SJCRH30 (cell line): ENCODE measurements at regions not wholly inside any gene's neighbourhood (a gene's known extent, or its start where the extent isn't known, plus 50 kb on each side); places are given as distances from the start of the nearest gene placed in this dataset.

Source experiments
- DNase-seq, 2 experiments: peaks; one replicate each; pipeline ENCODE4 v3.0.0-alpha.2; 2015 to 2020
- H3K27ac ChIP-seq: fragments of 250-450 bp; sonication (Bioruptor Pico); 2 replicates; pipeline ENCODE4 v1.5.1; 2020; ENCODE audit warnings: mild to moderate bottlenecking, moderate library complexity
- H3K27me3 ChIP-seq: fragments of 250-450 bp; sonication (Bioruptor Pico); 2 replicates; pipeline ENCODE4 v1.5.1; 2020; ENCODE audit warnings: mild to moderate bottlenecking, moderate library complexity
- H3K36me3 ChIP-seq: fragments of 250-450 bp; sonication (Bioruptor Pico); 2 replicates; pipeline ENCODE4 v1.5.1; 2020; ENCODE audit warnings: mild to moderate bottlenecking, moderate library complexity
- H3K4me1 ChIP-seq: fragments of 250-450 bp; sonication (Bioruptor Pico); 2 replicates; pipeline ENCODE4 v1.5.1; 2020; ENCODE audit warnings: mild to moderate bottlenecking, moderate library complexity
- H3K4me3 ChIP-seq: fragments of 250-450 bp; sonication (Bioruptor Pico); 2 replicates; pipeline ENCODE4 v1.5.1; 2020; ENCODE audit warnings: mild to moderate bottlenecking, moderate library complexity
- H3K9me3 ChIP-seq: fragments of 250-450 bp; sonication (Bioruptor Pico); replicated peaks from 2 replicates; pipeline ENCODE4 v1.5.1; 2020; ENCODE audit warnings: mild to moderate bottlenecking, moderate library complexity

DNA sequence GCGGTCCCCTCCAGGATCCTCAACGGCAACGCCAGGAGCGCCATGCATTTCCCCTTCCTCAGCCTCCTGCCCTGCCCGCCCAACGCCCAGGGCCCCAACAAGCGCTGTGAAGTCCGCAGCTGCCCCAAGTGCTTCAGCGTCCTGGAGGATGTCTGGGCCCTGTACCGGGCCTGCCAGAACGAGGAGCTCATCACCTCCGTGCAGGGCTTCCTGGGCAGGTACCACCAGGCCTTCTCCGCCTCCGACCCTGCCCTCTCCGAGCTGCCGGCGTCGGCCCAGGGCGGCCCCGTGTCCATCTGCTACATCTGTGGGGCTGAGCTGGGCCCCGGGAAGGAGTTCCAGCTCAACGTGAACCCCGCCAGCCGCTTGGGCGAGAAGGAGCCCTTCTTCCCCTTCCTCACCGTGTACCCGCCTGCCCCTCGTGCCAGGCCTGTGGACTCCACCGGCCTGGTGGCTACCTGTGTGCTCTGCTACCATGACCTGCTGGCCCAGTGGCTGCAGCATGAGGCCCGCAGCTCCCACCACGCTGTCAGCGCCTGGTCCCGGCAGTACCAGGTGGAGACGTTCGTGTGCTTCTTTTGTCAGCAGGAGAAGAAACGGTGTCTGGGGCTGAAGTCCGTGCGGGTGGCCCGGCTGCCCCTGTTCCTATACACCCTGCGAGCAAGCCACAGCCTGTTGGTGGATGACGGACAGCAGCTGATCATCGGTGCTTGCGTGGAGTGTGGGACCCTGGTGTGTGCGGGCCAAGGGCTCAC is 58.9 kb upstream of the CIBAR2 start:
- no peak for DNase-seq

DNA sequence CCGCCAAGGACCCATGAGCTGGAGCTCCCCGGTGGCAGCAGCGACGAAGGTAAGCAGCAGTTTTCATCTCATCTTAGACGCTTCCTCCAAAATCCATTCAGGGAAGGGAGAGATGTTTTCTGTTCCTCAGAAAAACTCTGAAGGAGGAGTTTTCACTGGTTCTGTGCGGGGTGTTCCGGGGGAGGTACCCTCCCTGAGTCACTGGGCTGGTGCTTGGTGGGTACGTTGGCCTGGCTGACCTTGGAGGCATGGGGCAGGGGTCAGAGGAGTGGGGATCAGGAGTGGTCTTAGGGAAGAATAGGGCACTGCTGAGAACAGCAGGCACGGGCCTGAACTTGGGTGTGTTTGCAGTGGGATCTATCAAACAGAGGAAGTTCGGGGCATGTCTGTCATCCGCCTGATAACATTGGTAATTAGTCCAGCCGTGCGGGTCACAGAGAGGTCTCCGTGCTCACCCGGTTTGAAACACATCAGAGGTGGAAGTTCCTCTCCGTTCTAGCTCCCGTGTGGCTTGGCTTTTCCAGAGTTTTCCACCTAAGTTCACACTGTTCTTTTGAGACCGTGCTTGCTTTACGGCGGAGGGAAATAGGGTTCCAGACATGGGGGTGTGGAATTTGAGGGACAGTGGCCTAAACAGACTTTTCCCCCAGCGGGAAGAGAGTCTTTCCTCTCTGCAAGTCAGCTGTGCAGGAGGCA is 59.6 kb upstream of the CIBAR2 start:
- no peak overlapping the region for H3K27ac ChIP-seq

More for the DNA sequence above, 58.9 kb upstream of the CIBAR2 start:
- Histone ChIP-seq H3K36me3 (peaks cover 5% of the 10 kb centered on the region), H3K27ac (no peak overlapping the region; the same call in 1 of the 2 replicates), H3K4me3 (peak overlapping the region; percentile 83), H3K4me1 (peaks cover 27% of the 10 kb centered on the region), H3K9me3 (no peaks in the 10 kb centered on the region), H3K27me3 (no peaks in the 10 kb centered on the region)

DNA sequence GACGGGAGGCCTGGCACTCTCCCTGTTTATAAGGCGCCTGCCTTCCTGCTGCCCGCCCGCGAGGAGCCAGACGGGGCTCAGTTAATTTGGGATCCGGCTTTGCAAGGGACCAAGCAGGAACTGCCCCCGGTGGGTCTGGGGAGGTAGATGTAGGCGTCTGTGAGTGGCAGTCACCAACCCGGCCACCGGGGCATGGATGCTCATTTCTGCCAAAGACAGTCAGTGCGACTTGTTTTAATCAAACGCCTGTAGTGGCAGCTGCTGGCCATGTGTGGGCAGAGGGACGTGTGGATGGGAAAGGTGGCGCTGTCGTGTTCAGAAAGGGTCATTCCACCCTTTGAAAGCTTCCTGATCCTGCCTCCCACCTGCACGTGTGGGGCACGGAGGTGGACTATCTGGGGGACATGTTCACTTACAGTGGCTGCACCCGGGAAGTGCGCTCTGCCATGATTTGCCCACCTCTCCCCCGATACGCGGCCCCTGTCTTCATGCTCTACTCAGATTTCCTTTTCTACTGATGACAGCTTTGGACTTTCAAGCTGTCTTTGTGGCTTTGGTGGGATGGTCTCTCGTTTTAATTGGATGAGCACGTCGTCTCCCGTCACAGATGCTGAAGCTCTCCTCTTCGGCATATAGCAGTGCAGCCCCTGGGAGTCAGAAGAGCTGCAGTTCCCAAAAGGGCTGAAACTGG is 60.3 kb upstream of the CIBAR2 start:
- Histone ChIP-seq H3K4me1 (peaks cover 35% of the 10 kb centered on the region), H3K4me3 (peak overlapping the region; percentile 83), H3K36me3 (peaks cover 8% of the 10 kb centered on the region), H3K27me3 (no peaks in the 10 kb centered on the region), H3K27ac (no peak overlapping the region), H3K9me3 (no peaks in the 10 kb centered on the region)
- DNase-seq: peak; percentile 49 to 66

More for the DNA sequence above, 59.6 kb upstream of the CIBAR2 start:
- H3K4me3 ChIP-seq: peak overlapping the region; percentile 83
- no peaks in the 10 kb centered on the region for H3K27me3 ChIP-seq
- DNase-seq: peak in 1 of 2 experiments; percentile 27
- no peaks in the 10 kb centered on the region for H3K9me3 ChIP-seq
- peaks cover 6% of the 10 kb centered on the region for H3K36me3 ChIP-seq
- H3K4me1 ChIP-seq: peaks cover 35% of the 10 kb centered on the region

DNA sequence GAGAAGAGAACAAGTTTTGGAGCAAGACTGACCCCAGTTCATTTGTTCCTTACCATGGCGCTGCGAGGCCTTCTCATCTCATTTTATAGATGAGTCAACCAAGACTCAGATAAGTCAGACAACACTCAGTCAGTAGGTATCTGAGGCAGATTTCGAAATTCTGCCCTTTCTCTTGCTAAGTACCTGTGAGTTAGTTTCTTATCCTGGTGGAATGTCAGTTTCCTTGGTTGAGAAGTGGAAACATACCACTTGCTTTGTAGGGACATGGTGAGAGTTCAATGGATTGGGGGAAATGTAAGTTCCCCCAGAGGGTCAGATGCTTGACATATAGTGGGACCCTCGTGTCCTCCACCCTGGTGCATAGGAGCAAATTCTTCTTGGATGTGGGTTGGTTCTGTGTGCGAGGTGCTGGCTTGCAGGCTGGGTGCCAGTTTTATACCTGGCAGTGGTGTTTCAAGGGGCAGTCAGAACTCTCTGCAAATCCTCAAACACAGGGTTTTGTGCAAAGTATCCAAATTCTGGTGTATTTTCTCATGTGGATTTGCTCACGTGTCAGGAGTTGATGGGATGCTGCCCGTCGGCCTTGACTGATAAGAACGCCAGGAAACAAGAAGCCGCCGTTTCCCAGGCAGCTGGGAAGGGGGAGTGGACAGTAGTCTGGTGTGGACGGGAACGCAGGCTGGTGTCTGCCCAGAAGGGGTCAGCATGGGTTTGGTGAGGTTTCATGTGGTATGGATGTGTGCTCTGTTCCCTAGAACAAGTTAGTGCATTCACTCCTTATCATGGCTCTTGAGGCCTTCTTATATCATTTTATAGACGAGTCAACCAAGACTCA is 61.1 kb upstream of the CIBAR2 start:
- H3K4me1 ChIP-seq: peaks cover 27% of the 10 kb centered on the region
- peak; percentile 30 to 42 for DNase-seq
- no peak overlapping the region for H3K27ac ChIP-seq
- peaks cover 8% of the 10 kb centered on the region for H3K36me3 ChIP-seq
- no peaks in the 10 kb centered on the region for H3K9me3 ChIP-seq
- peak overlapping the region; percentile 83 for H3K4me3 ChIP-seq
- no peaks in the 10 kb centered on the region for H3K27me3 ChIP-seq

DNA sequence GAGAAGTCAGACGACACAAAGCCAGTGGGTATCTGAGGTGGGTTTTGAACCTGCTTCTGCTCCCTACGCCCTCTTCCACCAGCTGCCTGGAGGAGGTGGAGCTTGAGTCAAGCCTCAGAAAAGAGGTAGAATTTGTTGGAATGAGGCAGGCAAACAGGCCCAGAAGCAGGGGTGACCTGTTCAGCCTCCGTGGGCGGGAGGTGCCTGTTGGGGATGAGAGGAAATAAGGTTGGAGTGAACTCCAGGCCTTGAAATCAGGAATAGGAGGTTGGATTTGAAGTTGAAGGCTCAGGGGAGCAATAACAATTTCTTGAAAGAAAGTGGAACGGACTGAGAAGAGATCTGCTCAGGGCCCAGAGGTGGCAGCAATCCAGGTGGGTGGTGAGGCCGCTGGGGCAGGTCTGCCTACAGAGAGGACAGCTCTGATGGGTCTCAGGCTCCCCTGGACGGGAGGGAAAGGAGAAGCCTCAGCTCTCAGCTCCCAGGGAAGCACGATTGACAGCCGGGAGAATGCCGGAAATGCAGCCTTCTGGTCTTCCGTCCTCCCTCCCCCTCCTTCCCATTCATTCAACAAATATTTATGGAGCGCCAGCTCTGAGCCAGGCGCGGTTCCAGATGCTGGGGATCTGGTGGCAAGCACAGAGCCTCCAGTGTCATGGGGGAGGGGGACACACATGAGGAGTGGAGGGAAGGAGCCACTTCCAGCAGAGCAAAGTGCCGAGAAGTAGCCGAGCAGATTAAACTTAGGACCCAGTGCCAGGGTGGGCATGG is 61.9 kb upstream of the CIBAR2 start:
- Histone ChIP-seq H3K9me3 (no peaks in the 10 kb centered on the region), H3K4me3 (no peak overlapping the region), H3K4me1 (peaks cover 24% of the 10 kb centered on the region)

DNA sequence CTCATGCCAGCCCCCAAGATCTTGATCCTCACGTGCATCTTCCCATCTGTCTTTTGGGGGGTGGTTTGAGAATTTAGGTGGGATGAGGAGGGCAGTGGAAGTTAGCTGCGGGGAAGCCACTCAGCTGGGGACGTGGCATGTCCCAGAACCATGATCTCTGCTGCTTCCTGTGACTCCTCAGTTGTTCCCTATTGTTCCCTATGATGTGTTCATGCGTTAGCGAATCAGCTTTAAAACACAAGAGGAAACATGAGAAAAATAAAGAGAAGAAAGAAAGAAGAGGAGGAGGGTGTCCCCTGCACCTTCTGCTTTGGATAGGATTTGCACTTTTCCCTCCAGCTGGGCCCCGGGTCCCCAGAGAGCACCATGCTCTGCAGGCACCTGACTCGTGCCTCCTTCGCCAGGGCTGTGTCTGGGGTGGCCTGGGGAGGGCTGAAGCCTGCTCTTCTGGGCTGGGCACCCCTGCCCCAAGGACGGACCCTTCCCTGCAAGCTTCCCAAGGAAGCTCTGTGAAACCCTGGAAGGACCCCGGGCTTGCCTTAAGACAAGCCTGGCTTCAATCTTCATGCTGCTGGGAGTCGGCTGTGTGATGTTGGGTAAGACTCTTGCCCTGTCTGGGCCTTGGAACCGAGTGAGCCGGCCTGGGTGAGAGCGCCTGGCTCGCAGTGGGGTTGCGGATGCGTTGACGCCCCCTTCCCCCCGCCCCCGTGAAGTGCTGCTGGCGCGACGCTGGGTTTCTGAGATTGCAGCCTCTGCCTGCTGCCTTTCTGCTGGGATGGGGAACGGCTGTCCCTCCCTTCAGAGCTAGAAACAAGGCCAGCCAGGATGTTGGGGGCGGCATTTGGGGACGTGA is 62.8 kb upstream of the CIBAR2 start:
- H3K4me3 ChIP-seq: no peak overlapping the region
- H3K27me3 ChIP-seq: no peaks in the 10 kb centered on the region
- no peak overlapping the region for H3K27ac ChIP-seq
- no peaks in the 10 kb centered on the region for H3K9me3 ChIP-seq
- H3K4me1 ChIP-seq: peaks cover 24% of the 10 kb centered on the region
- H3K36me3 ChIP-seq: peaks cover 8% of the 10 kb centered on the region
- no peak for DNase-seq

More for the DNA sequence above, 61.9 kb upstream of the CIBAR2 start:
- no peak for DNase-seq
- Histone ChIP-seq H3K36me3 (peaks cover 8% of the 10 kb centered on the region), H3K27ac (no peak overlapping the region), H3K27me3 (no peaks in the 10 kb centered on the region)

DNA sequence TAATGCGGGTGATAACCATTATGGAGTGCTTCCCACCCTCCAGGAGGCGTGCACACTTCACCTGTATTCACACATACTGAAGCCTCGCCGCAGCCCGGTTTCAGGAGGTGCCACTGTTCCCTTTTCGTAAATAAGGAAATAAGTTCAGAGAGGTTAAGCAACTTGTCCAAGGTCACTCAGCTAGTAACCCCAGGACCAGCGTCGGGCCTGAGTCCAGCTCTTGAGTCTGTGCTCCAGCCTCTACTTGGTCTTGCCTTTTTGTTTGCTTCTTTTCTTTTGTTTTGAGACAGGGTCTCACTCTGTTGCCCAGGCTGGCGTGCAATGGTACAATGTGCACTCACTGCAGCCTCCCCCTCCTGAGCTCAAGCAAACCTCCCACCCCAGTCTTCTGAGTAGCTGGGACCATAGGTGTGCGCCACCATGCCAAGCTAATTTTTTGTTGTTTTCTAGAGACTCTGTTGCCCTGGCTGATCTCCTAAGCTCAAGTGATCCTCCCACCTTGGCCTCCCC is 63.5 kb upstream of the CIBAR2 start:
- peaks cover 8% of the 10 kb centered on the region for H3K36me3 ChIP-seq
- H3K27me3 ChIP-seq: no peaks in the 10 kb centered on the region
- no peak for DNase-seq
- no peak overlapping the region for H3K4me3 ChIP-seq
- peaks cover 24% of the 10 kb centered on the region for H3K4me1 ChIP-seq
- H3K9me3 ChIP-seq: no peaks in the 10 kb centered on the region
- H3K27ac ChIP-seq: no peak overlapping the region

DNA sequence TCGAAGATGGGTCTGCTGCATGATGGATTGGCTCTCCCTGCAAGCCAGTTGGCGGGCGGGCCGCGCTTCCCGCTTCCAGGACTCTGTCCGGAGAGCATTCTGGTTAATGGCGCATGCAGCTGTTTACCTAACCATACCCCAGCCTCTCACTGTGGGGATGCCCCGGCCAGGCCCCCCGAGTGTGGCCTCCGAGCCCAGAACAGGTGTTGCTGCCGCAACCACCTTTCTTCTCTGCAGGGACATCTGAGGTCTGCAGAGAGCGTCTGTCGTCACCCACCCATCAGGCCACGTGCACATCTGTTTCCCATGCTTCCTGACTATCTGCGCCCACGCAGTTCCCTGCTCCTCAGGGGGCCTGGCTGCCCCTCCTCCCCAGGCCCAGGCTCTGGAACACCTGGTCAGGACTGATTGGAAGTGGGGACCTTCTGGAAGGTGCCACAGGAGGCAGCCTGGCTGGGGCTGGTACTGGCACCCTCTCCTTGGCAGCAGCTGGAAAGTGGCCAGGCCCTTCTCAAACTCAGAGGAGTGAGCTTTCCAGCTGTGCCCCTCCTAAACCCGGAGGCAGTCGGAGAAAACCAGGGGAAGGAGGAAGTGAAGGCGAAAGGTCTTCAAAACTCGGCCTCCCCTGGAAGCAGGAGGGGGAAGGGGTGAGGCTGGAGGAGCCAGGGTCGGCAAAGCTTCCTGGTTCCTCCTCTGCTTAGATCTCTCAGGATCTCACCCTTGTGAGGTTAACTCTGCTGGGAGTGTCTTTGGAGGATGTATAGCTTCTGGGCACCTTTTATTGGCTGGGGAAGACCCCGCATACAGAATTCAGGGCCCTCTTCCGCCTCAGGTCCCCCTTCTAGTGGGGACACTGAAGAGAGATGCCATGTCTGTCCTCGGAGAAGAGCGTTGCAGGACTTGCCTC is 64.5 kb upstream of the CIBAR2 start:
- no peaks in the 10 kb centered on the region for H3K27me3 ChIP-seq
- no peaks in the 10 kb centered on the region for H3K9me3 ChIP-seq
- DNase-seq: peak; percentile 60 to 65
- peaks cover 24% of the 10 kb centered on the region for H3K4me1 ChIP-seq
- 0 out of 2 replicates have a peak overlapping the region, but pooled peaks have one; percentile 25 for H3K27ac ChIP-seq
- H3K36me3 ChIP-seq: peaks cover 8% of the 10 kb centered on the region
- no peak overlapping the region for H3K4me3 ChIP-seq

DNA sequence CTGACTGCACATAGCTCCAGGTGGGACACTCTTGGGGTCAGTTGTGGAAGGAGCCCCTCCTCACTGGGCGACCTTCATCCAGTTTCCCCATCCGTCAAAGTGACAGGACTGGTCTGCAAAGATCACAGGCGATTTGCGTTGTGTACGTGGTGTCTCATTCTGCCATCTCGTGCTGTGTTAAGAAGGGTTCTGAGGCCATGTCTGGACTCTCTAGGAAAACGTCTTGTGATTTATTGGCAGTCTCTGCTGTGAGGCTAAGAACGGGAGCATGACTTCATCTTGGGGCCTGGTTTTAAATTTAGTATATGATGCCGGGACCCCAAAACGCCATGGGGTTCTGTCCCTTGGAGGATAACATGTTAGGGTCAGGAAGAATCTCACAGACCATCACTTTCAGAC is 65.2 kb upstream of the CIBAR2 start:
- Histone ChIP-seq H3K36me3 (peaks cover 8% of the 10 kb centered on the region), H3K9me3 (no peaks in the 10 kb centered on the region), H3K27me3 (no peaks in the 10 kb centered on the region), H3K4me3 (no peak overlapping the region), H3K27ac (no peak overlapping the region), H3K4me1 (peaks cover 24% of the 10 kb centered on the region)
- DNase-seq: no peak

DNA sequence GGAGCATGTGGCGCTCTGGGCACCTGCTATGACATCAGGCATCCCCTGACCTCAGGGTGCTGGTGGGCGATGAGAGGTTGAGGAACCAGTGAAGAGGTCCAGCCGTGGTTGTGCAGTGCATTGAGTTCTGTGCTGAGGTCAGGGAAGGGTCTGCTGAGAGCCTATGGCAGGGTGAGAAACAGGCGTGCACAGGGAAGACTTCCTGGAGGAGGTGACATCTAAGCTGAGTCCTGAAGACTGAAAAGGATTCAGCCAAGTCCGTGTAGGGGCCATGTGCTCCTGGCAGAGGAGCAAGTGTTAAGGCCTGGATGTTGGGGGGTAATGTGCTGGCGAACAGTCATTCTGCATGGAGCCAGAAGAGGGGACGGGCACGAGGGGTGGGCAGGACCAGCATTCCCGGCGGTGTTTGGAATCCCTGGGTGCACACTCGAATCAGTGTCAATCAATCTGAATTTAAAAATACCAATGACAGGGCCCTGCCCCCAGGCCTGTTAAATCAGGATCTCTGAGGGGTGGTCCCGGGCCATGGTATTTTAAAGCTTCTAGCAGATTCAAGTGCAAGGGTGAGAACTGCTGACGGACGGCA is 65.8 kb upstream of the CIBAR2 start:
- Histone ChIP-seq H3K4me3 (no peak overlapping the region), H3K9me3 (no peaks in the 10 kb centered on the region), H3K27ac (no peak overlapping the region), H3K4me1 (peaks cover 24% of the 10 kb centered on the region), H3K36me3 (peaks cover 8% of the 10 kb centered on the region), H3K27me3 (no peaks in the 10 kb centered on the region)
- DNase-seq: no peak

DNA sequence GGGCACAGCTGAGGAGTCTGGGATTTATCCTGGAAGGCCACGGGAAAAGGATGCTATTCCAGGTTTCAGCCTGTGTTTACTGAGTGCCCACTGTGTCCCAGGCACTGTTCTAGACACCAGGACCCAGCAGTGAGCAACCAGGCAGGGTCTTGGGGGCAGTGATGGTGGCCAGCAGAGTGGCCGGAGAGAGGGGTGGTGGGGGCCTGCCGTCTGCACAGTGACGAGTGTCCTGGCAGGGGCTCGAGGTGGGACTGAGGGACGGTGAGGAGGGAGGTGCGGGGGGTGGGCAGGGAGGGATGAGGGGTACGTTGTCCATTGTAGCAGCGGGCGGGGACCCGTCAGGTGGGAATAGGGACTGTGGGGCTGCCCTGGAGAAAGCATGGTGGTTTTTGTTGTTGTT is 66.3 kb upstream of the CIBAR2 start:
- Histone ChIP-seq H3K36me3 (peaks cover 6% of the 10 kb centered on the region), H3K9me3 (no peaks in the 10 kb centered on the region), H3K27me3 (no peaks in the 10 kb centered on the region), H3K27ac (no peak overlapping the region), H3K4me1 (peaks cover 21% of the 10 kb centered on the region), H3K4me3 (no peak overlapping the region)
- DNase-seq: no peak
